Stimulated activated naive CD4-positive, alpha-beta T cell (primary cell): ENCODE measurements at regions not wholly inside any gene's neighbourhood (a gene's known extent, or its start where the extent isn't known, plus 50 kb on each side); places are given as distances from the start of the nearest gene placed in this dataset.

Source experiments
- DNase-seq, 6 experiments: peaks; one replicate each; lab custom pipeline; 2025; lab: John Stamatoyannopoulos, UW

GRCh38 chr14:101193845-101194372, 290.4 kb upstream of the RTL1 start:
- DNase-seq = no peak

- DNase-seq = no peak
Observed at GRCh38 chr14:101194373-101195308, 291.1 kb upstream of the RTL1 start.

- no peak for DNase-seq
Observed at GRCh38 chr14:101195309-101195901, 291.9 kb upstream of the RTL1 start.

GRCh38 chr14:101196051-101196712, 292.7 kb upstream of the RTL1 start:
- DNase-seq = no peak

GRCh38 chr14:101196795-101197590, 293.5 kb upstream of the RTL1 start:
- DNase-seq = no peak

DNA sequence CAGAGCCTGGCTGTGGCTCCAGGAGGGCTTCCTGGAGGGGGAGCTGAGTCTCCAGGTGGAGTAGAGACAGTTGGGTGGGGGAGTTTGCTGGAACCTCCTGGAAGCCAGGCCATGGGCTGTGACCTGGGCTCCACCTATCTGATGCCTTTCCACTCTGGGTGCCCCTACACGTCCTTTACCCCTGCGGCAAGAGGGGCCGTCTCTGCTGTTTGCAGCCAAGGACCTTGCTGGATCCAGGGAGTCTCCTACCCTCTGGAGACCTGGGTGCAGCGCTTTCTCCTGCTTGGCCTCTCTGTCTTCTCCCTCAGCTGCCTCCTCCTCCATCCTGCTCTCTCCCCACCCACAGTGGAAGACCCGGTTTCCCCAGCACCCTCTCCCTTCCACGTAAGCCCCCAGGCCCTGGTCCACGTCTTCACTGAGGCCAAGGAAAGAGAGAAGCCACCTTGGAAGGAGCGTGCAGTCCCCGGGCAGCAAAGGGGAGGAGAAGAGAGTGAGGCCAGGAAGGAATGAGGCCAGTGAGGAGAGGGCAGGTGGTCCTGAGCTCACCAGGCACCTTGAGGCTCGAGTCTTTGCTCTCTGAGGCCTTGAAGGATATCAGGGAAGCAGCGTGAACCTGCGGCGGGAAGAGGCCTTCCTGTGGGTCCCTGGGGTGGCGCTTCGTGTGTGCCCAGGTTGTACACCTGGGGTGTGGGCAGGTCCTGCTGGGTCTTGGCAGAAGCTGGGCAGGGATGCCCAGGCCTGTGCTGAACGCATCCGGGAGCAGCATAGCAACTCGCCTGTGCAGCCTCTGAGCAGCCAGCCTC, 294.3 kb upstream of the RTL1 start:
- no peak for DNase-seq

GRCh38 chr14:101198398-101199027, 295.0 kb upstream of the RTL1 start:
- DNase-seq = no peak

DNA sequence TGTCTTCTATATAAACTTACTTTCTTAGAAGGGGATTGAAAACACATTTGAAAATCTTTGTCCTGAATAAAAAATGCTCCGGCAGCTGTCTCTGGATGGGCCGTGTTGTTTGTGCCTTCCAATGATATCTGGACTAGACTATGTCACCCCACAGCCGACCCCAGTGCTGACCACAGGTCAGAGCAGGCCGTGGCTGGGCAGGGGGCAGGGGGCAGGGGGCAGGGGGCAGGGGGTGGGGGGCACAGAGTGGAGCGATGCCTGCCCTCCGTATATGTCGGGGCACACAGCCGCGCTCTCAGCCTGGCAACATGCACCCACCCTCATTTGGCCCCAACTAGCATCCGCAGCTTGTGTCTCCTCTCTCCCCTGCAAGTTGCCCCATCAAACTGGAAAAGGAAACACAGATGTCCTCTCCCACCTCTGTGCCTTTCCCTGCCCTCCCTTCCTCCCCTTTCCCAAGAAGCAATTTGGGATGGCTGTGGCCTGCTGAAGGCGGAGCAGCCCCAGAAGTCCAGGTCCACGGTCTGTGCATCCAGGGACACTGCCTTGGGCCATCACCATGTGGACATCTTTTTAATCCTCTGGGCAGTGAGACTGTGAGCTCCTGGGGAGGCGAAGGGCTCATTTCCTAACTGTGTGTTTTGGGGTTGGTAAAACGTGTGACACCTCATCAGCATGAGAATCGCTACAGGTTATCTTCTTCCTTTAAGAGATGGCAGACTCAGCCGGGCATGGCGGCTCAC, 295.7 kb upstream of the RTL1 start:
- no peak for DNase-seq

- DNase-seq = no peak
Observed at GRCh38 chr14:101200008-101200649, 296.6 kb upstream of the RTL1 start.

DNA sequence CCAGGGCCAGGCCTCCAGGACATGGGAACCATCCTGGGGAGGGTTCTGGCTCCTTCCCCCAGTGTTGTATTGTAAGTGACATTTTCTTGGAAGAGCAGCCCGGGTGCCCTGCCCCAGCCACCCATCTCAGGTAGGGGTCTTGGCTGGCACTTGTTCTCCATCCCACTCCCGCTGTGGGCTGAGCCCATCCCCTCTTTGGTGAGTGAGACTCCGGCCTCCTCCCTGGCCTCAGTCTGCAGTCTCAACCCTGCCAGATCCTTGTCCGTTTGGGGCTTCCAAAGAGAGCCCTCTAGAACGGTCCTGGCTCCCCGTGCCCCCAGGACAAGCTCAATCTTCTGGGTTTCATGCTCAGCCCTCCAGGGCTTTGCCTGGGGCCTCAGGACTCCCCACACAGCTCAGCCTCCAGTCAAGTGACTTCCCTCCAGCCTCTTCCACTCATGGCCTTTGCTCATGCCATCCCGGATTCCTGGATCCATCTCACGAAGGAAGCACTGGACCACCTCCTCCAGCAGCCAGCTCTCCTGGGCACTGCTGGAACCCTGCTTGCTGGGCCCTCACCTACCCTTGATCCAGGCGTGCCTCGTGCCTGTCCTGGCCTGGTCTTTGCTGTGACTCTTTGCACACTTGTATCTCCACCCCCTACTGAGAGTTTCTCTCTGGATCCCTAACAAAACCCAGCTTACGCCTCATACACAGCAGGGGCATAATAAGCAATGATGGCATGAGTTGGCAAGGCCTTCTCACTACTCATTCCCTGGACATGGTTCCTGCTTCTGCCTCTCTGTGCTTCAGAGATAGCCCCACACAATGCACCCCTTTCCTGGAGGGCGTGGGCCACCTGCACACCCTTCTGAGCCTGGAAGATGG, 297.4 kb upstream of the RTL1 start:
- DNase-seq = no peak

GRCh38 chr14:101201535-101202151, 298.1 kb upstream of the RTL1 start:
- no peak for DNase-seq

DNA sequence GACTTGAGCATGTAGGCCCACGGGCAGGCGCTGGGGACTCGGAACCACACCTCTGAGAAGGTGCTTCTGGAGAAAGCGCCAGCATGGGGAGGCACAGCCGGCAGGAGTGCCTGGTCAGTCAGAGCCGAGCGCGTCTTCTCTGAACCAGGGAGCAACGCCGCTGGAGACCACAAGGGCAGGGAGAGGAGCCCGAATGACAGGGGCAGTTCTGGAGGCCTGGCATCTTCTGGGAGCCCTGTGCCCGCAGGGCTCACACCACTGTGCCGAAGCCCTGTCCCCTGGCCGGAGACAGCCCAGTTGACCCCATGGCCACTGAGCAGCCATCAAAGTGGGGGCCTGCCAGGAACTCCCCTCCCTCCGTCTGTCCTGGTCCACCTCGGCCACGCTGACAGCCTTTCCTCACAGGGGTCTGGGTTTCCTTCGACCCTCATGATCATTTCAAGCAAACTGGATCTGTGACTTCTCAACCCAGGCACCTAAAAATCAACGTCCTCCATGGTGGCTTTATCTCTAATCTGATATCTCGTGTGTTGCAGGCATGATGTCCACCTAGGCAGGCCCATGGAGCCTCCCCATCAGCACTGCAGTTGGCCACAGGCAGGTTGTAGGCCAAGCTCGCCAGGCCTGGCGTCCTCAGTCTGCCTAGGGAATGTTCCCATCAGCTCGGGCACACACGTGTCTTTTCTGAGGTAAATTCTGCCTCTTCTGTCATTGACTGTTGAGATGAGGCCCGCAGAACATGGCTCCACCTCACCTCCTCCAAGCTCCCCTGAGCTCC, 299.3 kb upstream of the RTL1 start:
- DNase-seq = no peak

DNA sequence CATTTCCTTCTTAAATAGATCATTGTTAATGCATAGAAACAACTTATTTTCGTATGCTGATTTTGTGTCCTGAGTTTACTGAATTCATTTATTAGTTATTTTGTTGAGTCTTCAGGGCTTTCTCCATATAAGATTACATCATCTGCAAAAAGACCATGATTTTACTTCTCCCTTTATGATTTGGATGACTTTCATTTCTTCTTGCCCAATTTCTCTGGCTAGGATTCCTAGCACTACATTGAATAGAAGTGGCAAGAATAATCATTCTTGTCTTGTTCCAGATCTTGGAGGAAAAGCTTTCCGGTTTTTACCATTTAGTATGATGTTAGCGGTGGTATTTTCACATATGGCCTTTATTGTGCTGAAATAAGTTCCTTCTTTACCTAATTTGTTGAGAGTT, 303.0 kb upstream of the RTL1 start:
- no peak for DNase-seq

DNA sequence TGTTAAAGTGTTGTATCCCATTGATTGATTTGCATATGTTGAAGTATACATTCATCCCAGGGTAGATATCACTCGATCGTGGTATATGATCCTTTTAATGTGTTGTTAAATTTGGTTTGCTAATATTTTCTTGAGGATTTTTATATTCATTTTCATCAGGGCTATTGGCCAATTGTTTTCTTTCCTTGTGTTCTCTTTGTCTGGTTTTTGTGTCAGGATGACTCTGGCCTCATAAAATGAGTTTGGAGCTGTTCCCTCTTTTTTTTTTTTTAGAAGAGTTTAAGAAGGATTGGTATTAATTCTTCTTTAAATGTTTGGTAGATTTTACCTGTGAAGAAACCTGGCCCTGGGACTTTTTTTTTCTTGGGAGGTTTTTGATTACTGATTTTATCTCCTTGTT, 303.5 kb upstream of the RTL1 start:
- DNase-seq = no peak

GRCh38 chr14:101207897-101208296, 304.4 kb upstream of the RTL1 start:
- no peak for DNase-seq

- DNase-seq = no peak
Observed at GRCh38 chr14:101209594-101209993, 306.1 kb upstream of the RTL1 start.

DNA sequence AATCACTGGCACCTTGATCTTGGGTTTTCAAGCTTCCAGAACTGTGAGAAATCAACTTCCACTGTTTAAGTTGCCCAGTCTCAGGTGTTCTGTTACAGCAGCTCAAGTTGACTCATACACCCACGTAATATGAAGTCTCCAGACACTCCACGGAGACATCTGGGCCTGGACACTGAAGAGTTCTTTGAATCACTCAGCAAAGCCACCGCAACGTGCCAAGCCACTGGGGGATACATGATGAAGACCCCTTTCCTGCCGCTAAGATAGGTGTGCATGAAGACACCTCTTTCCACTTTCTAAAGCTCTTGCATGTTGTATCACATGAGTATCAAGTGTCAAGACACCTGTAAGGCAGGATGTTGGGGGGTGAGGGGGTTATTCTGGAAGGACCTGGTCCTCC, 311.7 kb upstream of the RTL1 start:
- no peak for DNase-seq
